ENCODE measurements at regions not wholly inside any gene's neighbourhood (a gene's known extent, or its start where the extent isn't known, plus 50 kb on each side); places are given as distances from the start of the nearest gene placed in this dataset.

DNA sequence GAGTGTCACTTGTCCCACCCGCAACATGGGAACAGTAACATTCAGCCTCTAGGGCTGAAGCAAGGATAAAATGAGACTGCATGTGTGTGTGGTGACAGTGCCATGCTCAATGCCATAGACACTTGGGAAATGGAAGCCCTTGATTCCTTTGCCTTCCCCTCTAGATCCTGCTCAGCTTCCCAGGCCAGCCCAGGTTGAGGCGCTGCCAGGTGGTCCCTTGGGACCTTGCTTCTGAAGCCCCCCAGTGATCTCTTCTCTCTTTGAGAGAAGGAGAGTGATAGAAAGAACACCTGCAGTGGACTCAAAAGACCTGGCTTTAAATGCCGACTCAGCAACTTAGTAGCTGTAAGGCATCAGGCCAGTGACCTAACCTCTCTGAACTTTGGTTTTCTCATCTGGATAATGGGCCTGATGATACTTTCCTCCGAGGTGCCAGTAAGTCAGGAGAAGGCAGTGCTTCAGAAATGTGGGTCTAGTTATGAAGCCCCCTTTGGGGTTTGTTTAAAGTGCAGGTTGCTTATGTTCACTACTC, 144.5 kb downstream of the RPLP1 start:
- Histone ChIP-seq H3K4me3 (no peak overlapping the region), H3K36me3 (no peaks in the 10 kb centered on the region), H3K27ac (no peak overlapping the region), H3K9me3 (no peaks in the 10 kb centered on the region), H3K4me1 (peaks cover 7 to 41% (median 31%) of the 10 kb centered on the region in 4 donors), H3K27me3 (no peaks in the 10 kb centered on the region)
- intact Hi-C loops (cut with DNase I; ENCODE audit: low total_unique reads): no loop called here
- TF ChIP-seq, protein P1, sequence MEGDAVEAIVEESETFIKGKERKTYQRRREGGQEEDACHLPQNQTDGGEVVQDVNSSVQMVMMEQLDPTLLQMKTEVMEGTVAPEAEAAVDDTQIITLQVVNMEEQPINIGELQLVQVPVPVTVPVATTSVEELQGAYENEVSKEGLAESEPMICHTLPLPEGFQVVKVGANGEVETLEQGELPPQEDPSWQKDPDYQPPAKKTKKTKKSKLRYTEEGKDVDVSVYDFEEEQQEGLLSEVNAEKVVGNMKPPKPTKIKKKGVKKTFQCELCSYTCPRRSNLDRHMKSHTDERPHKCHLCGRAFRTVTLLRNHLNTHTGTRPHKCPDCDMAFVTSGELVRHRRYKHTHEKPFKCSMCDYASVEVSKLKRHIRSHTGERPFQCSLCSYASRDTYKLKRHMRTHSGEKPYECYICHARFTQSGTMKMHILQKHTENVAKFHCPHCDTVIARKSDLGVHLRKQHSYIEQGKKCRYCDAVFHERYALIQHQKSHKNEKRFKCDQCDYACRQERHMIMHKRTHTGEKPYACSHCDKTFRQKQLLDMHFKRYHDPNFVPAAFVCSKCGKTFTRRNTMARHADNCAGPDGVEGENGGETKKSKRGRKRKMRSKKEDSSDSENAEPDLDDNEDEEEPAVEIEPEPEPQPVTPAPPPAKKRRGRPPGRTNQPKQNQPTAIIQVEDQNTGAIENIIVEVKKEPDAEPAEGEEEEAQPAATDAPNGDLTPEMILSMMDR (IDR thresholded peaks at IDR 0.05): no peak
- DNase-seq: no peak

DNA sequence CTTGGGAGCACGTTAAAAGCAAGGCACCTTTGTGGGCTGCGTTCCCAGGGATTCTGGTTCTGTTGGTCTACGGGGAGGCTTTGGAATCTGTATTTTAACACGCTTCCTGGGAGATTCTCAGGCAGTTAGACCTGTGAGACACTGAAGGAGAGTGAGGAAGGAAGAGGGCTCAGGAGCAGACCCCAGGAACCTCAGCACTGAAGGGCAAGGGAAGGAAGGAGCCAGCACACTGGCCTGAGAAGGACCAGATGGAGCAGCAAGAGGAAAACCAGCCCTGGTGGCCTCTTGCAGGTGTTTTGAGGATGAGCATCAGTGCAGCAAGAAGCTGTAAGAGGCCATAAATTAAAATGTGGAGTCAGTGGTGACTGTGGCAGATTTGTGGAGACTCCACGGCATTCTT, 146.7 kb downstream of the RPLP1 start:
- Histone ChIP-seq H3K36me3 (no peaks in the 10 kb centered on the region), H3K4me3 (no peak overlapping the region), H3K9me3 (no peaks in the 10 kb centered on the region), H3K27ac (no peak overlapping the region), H3K27me3 (no peaks in the 10 kb centered on the region), H3K4me1 (peaks cover 7 to 33% (median 24%) of the 10 kb centered on the region in 4 donors)
- intact Hi-C loops (cut with DNase I; ENCODE audit: low total_unique reads): no loop called here
- DNase-seq: no peak
- TF ChIP-seq, protein P1 (IDR thresholded peaks at IDR 0.05): no peak

DNA sequence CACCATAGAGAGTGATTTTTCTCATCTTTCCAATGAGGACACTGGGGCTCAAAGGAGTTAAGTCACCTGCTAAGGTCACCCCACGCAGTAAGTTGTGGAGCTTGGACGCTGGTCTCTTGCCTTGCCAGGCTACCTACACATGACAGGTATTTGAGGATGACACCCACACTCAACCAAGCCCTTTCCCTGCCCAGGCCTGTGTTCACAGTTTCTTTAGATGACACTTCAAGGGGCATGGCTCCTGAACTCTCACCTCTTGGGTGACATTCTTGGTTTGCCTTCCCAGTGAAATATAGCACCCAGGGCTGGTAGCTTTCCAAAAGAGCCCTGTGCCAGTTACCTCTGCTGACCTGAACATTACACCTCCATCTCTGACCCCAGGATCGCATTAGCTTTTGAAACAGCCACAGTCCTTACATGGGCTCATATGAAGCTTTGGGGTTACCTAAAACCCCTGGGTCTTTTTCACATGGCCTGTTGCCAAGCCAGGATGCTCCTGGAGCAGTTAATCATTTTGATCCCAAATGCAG, 148.0 kb downstream of the RPLP1 start:
- Histone ChIP-seq H3K36me3 (no peaks in the 10 kb centered on the region), H3K4me1 (peaks cover 3 to 20% (median 11%) of the 10 kb centered on the region in 4 donors), H3K27ac (no peak overlapping the region), H3K9me3 (no peaks in the 10 kb centered on the region), H3K4me3 (no peak overlapping the region), H3K27me3 (no peaks in the 10 kb centered on the region)
- TF ChIP-seq, protein P1 (IDR thresholded peaks at IDR 0.05): no peak
- intact Hi-C loops (cut with DNase I; ENCODE audit: low total_unique reads): no loop called here
- no peak for DNase-seq

DNA sequence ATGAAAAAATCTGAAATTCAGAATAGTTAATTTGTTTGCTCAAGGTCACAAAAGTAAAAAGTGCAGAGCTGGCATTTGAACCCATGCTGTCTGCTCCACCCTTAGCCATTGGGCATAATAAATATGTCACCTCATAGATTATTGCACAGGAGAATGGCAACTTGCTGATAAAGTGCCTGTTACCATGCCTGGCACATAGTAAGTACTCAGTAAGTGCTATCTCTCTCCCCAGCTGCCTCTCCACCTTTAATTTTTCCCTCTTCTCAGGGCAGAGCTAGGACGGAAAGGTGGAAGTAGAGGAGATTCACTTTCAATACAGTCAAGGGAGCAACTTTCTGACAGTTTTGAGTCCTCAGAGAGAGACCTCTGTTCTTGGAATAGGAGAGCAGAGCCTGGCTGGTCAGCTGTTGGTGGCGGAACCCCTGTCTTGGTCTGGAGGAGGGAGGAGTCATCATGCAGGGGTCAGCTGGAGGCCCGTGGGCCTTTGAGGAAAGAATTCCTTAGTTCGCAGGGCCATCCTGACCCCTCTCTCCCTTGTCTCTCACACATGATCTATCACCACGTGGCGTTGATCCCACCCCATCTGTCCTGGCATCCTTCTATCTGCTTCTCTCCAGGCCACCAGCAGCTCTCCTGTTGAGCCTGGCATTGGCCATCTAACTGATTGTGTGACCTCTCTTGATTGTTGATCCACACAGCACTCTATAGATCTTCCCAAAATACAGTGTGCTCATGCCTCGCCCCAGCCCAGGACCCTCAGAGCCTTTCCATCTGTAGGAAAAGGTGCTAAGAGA, 149.3 kb downstream of the RPLP1 start:
- no peaks in the 10 kb centered on the region for H3K36me3 ChIP-seq
- H3K9me3 ChIP-seq: no peaks in the 10 kb centered on the region
- DNase-seq: no peak
- H3K27me3 ChIP-seq: no peaks in the 10 kb centered on the region
- no peak overlapping the region for H3K27ac ChIP-seq
- H3K4me3 ChIP-seq: no peak overlapping the region
- TF ChIP-seq, protein P1 (IDR thresholded peaks at IDR 0.05): no peak
- intact Hi-C loops (cut with DNase I; ENCODE audit: low total_unique reads): no loop called here
- H3K4me1 ChIP-seq: peaks cover 0 to 12% (median 7%) of the 10 kb centered on the region in 4 donors

DNA sequence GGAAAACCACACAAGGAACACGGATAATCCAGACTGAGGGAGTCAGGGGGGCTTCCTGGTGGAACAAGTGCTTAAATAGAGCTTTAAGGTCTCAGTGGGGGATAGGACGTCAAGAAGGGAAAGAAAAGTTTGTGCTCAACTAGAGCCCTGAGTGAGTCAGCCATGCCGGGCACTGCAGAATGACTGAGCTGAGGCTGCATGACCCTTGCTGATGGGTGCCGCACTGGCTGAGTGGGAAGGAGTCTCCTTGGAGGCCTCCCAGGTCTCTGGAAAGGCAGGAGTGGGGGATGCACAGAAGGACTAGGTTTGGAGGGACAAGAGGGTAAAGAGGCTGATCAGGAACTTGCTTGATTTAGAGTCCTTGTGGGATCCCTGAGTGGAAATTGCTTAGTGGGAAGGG, 150.3 kb downstream of the RPLP1 start:
- no peak for DNase-seq
- Histone ChIP-seq H3K27me3 (no peaks in the 10 kb centered on the region), H3K4me3 (no peak overlapping the region), H3K4me1 (peaks cover 0 to 22% (median 11%) of the 10 kb centered on the region in 4 donors), H3K9me3 (no peaks in the 10 kb centered on the region), H3K27ac (no peak overlapping the region), H3K36me3 (no peaks in the 10 kb centered on the region)
- intact Hi-C loops (cut with DNase I; ENCODE audit: low total_unique reads): no loop called here
- TF ChIP-seq, protein P1 (IDR thresholded peaks at IDR 0.05): no peak
